ENCODE measurements at regions not wholly inside any gene's neighbourhood (a gene's known extent, or its start where the extent isn't known, plus 50 kb on each side); places are given as distances from the start of the nearest gene placed in this dataset.

- no peak for TF ChIP-seq CTCF (IDR thresholded peaks at IDR 0.05; ENCODE audit: insufficient read depth, low read depth, low read length)
- no peak overlapping the region for H3K4me3 ChIP-seq (ENCODE audit: low read depth, low read length)
- peak; percentile 30 for DNase-seq (ENCODE audit: low read depth)
These were observed 201.1 kb upstream of the RREB1 start for GRCh38 chr6:6906570-6907213.

DNA sequence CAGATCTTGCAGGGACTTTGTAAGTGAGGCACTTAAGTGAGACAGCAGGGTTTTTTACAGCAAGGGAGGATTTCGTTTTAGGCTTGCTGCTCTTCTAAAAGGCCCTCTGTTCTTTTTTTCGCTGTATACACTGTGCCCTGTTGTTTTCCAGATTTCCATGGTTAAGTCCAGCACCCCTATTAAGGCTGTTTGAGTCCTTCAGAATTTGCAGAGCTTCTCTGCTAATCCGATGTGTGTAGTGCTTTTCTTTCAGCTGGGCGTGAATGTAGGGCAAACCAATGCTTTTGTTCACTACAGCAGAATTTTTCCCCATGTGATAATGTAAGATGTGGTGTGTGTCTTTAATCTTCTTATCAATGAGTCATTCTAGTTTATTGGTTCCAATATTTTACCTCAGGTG lies 200.5 kb upstream of the RREB1 start:
- TF ChIP-seq CTCF (IDR thresholded peaks at IDR 0.05; ENCODE audit: insufficient read depth, low read depth, low read length), result no peak
- DNase-seq (ENCODE audit: low read depth), result no peak
- no peak overlapping the region for H3K4me3 ChIP-seq (ENCODE audit: low read depth, low read length)

DNA sequence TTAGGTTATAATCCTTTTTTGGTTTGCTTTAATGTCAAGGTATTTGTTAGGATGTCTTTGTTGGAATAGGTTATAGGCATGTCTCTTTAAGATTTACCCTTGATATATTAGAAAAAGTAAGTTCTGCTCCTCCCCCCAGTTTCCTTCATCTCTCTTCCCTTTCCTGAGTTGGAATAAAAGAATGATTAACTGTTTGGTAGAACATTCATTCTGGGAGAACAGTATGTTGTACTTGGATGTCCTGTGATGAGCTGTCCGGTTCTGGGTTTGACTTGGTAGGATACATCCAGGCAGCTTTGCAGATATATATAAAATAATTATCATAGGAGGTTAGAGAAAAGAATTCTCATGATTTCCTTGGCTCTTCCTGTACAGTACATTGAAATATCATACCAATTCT lies 199.6 kb upstream of the RREB1 start:
- no peak for DNase-seq (ENCODE audit: low read depth)
- H3K4me3 ChIP-seq (ENCODE audit: low read depth, low read length), result no peak overlapping the region
- no peak for TF ChIP-seq CTCF (IDR thresholded peaks at IDR 0.05; ENCODE audit: insufficient read depth, low read depth, low read length)

DNA sequence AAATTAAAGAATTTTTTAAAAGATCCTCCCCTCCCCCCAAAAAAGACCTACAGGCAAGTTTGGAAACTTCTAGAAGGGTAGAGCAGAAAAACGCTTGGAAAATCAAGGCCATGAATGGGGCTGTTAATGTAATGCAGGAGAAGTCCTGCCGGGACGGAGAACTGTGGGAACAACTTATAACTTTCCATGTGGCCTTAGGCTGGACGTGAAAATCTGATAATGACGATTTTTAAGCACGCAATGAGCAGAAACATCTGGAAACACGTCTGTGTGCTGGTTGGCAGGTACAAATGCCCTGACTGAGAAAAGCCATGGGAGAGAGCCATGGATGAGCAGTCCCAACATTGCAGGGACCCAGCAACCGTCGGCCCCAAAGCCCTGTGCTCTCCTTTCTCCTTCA lies 198.7 kb upstream of the RREB1 start:
- no peak for DNase-seq (ENCODE audit: low read depth)
- H3K4me3 ChIP-seq (ENCODE audit: low read depth, low read length), result no peak overlapping the region
- TF ChIP-seq CTCF (IDR thresholded peaks at IDR 0.05; ENCODE audit: insufficient read depth, low read depth, low read length), result no peak

GRCh38 chr6:6910734-6911295 lies 196.9 kb upstream of the RREB1 start:
- no peak overlapping the region for H3K4me3 ChIP-seq (ENCODE audit: low read depth, low read length)
- no peak for TF ChIP-seq CTCF (IDR thresholded peaks at IDR 0.05; ENCODE audit: insufficient read depth, low read depth, low read length)

DNA sequence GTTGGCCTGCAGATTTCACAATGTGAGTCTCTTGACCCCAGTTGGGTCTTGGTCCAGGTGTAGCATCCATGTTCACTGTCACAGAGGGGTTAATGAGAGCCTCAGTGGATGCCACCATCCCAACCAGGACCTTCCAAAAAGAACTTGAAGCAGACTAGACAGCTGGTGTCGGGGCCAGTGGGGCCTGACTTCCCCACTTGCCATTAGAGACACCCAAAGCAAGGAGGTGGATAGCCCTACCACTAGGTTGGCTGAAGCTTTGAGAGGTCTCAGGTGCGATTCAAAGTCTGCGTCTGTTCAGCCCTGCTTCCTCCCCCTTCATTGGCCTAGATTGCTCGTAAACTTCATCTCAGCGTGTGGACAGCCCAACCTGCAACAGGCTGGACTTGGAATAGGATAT lies 196.4 kb upstream of the RREB1 start:
- TF ChIP-seq CTCF (IDR thresholded peaks at IDR 0.05; ENCODE audit: insufficient read depth, low read depth, low read length), result no peak
- no peak for DNase-seq (ENCODE audit: low read depth)
- H3K4me3 ChIP-seq (ENCODE audit: low read depth, low read length), result no peak overlapping the region

More at GRCh38 chr6:6910734-6911295, 196.9 kb upstream of the RREB1 start:
- no peak for DNase-seq (ENCODE audit: low read depth)

Data from fibroblast of villous mesenchyme (primary cell).